ENCODE measurements at regions not wholly inside any gene's neighbourhood (a gene's known extent, or its start where the extent isn't known, plus 50 kb on each side); places are given as distances from the start of the nearest gene placed in this dataset.
"Not testable (repeated sequence)": the region's sequence is repeated elsewhere in the genome, so short reads cannot be mapped to it uniquely, and the experiment has no call there.

DNA sequence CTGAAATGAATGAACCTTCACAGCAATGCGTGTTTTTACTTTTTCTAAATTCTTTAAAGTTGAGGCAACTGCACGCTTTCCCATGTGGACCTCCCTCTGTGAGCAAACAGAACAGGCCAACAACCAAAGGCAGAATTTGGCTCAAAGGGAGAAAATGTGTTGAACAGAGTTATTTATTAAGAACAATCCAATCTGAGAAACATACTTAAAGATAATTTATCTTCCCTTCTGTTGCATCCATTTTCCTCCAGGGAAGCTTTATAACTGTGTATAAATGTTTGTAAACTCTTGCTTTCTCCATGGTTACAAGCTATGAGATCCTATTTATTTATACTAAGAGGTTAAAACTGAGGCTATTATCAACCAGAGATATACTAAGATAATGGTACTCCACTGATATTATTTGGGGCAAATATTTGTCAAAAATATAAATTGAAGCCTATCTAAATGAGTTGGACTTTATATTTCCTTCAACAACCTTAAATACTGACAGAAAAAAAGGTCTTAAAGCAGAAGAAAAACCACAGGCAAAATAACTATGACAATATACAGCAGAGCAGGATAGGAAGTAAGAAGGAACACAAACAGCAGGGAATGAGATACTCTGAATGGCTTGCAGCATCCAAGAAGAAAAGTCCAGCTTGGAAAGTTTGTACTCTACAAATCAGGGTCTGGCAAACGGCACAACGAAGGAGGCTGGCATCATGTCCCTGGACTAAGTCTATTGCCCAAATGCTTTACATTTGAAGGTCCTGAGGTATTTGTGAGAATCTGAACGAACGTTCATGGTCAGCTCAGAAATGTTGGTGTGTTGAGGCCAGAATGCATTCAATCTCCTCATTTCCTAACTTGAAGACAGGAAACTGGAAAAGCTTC lies 663.2 kb upstream of the INTU start:
- no peak for DNase-seq

DNA sequence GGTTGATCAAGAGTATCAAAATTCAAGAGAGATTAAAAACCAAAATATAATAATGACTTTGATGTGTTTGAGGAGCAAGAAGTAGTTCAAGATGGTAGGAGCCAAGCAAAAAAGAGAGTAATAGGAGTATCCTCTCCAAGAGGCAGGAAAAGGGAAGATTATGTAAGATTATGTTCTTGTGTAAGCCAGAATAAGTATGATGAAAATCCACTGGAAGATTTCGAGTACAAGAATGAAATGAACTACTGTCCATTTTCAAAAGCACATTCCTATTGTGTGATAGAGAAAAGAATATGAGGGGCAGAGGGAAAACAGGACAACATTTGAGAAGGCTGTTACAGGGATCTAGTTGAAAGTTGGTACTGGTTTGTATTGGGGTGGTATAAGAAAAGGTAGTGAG lies 659.6 kb upstream of the INTU start:
- no peak for DNase-seq

DNA sequence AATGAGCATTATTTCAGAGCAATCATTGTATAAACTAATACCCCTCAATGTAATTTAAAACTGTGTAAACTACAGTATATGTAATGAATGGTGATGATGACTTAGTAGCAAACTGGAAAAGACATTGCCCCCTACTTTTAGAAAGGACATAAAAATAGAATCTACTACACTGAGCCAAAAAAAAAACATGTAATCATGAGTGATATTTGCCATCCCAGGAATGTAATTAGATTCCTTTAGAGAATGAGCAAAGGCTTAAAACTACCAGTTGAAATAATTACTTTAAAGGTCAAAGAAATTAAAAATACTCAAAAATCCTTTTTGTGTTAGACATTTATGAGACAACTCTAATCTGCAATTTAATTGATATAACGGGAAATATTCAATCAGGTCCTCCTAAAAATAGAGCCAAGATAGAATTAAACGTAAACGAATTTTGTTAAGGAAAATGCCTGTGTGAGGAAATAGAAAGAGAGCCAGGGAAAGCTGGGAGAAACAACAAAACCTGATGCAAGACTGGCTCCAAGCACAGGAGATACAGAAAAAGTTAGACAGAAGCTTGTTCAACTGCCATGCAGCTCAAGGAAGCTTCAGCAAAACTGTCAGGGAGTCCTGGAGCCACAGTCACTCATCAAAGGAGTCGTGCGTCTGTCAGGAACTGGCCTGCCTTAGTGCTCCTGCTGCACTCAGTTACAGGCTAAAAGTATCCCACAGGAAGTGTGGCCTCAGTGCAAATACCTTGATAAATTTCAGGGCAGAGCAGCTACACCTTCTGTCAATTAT lies 655.7 kb upstream of the INTU start:
- DNase-seq = no peak

DNA sequence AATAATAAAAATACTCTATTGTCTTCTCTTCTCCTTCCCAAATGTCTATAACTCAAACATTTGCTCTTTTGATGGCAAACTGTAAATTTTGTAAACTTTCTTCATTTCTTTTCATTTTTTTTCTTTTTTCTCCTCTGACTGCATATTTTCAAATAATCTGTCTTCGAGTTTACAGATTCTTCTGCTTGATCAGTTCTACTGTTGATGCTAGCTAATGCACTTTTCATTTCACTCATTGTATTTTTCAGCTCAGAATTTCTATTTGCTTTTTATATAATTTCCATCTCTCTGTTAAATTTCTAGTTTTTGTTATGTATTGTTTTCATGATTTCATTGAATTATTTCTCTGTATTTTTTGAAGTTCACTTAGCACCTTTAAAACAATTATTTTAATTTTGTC lies 646.8 kb upstream of the INTU start:
- no peak for DNase-seq

DNA sequence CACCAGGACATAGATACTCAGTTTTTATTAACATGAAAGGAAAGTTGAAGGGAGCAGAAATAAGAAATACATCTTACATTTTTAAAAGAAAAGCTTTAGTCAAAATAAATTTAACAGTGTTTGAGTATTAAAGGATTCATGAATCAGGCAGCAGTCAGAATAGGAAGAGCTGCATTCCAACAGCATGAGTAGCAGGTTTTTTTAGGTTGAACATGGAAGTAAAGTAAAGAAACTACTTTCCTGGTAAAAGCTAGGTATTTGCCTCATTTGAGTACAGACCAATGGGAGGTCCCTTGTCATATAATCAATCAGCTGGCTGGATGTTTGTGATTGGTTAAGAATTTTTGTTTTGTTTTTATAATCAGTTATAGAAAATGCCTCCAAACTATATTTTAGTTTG lies 645.9 kb upstream of the INTU start:
- no peak for DNase-seq

DNA sequence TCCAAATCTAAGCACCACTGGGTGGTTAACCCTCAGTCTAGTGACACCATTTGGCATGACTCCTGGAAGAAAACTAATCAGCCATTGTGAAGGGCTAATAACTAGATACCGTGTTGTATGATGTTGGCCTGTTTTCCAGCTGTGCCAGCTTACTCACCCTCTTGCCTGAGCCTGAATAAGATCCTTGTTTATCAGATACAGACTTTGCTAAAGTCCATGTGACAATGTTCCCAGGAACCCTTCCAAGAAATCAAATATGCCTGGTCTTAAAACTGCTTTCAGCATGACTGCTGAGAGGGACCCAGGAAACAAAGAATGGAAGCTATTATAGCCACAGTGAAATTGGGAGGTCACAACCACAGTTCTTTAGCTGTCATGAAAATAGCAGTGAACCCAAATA lies 640.8 kb upstream of the INTU start:
- DNase-seq = no peak

DNA sequence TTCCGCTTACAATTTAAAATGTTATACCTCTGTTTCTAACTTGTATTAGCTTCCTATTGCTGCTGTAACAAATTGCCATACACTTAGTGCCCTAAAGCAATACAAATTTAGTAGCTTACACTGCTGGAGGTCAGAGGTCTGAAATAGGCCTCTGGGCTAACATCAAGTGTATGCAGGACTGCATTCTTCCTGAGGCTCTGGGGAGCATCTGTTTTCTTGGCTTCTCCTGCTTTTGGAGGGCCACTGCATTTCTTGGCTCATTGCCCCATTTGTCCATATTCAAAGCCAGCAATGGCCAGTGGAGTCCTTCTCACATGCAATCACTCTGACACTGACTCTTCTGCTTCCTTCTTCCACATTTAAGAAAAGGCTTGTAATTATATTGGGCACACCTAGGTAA lies 639.8 kb upstream of the INTU start:
- DNase-seq = no peak

DNA sequence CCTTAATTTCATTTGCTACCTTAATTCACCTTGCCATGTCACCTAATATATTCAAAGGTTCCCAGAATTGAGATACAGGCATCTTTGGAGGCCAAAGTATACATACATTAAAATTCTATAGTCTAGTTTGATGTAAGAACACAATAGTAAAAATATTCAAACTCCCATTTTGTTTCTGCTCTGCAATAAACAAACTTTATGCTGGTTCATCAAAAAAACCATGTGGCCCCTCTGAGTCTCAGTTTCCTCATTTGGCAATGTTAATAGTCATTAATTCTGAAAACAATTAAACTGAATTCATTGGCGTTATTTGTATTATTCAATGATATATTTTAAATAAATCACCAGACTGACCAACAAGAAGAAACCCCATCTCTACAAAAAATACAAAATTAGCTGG lies 639.4 kb upstream of the INTU start:
- no peak for DNase-seq

DNA sequence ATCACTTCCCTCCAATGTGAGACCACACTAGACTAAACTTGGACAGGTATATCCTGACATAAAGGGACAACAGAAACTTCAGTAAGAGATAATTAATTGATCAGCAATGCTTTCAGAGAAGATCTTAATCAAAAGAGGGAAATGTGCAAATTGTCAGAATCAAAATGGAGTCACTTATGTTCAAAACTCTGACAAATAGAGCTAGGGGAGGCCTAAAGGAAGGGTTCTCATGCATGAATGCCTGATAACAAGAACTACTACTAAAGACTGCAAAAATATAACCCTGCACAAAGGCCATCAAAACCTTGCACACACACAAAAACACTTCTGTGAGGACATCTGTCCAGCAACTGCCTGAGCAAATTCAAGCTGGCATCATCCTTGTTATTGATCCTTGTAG lies 637.5 kb upstream of the INTU start:
- DNase-seq = no peak

DNA sequence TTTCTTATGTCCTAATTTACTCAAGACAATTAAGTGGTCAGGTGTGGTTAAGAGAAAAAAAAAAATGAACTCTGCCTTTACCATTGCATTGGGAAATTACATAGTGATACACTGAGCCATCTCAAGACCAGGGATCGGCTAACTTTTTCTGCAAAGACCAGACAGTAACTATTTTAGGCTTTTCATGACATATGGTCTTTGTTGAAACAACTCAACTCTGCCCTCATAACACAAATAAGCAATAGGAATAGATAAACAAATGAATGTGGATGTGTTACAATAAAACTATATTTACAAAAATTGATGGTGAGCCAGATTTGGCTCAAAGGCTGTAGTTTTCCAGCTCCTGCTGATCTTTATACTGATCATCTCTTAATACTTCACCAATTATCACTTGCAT lies 632.6 kb upstream of the INTU start:
- no peak for DNase-seq

DNA sequence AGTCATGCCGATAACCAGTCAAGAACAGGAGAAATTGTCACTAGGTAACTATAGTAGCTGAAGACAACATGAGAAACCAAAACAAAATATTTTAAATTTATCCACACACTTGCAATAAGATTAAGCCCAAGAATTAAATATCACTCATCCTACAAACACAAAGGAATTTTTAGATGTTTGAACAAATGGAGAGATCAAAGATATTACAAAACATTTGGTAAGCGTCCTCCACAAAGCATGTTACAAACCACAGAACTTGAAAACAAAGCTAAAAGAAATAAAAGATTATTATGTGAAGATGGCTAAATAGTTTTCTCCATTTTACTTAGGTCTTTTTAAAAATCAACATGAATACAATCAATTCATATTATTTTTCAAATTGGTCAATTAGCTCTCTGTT lies 631.9 kb upstream of the INTU start:
- no peak for DNase-seq

DNA sequence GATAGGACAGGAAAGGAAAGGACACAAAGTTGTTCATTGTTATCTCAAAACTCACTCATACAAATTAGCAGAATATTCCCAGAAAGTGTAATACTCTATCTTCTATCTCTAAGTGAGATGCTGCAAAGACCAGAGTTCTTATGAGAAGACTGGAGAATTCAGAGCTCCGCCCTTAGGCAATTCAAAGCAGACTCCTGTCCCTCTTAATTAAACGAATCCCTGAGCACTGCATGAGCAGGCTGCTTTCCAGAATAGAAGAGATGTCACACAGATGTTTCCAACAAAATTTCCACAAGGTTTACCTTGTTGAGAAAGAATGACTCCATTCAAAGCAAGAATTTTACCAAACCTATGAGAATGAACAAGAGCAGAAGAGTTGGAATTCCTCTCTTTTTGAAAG lies 630.8 kb upstream of the INTU start:
- DNase-seq = no peak

DNA sequence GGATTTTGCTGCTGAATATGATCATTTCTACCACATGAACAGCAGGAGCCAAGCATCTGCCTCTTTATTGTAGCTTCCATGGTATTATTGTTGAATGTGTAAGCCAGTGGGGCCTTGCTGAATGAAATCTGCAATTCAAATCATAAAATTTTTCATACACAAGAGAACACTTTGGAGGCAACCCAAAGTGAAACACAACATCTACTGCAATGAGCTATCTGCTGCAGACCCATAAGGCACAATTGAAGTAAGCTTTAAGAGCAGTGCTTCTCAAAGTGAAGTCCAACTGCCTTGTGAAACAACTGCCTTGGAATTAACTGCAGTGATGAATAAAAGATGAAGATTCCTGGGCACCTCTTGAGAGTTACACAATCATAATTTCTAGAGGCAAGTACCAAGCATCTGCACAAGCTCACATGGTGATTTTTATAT lies 626.3 kb upstream of the INTU start:
- DNase-seq = no peak

DNA sequence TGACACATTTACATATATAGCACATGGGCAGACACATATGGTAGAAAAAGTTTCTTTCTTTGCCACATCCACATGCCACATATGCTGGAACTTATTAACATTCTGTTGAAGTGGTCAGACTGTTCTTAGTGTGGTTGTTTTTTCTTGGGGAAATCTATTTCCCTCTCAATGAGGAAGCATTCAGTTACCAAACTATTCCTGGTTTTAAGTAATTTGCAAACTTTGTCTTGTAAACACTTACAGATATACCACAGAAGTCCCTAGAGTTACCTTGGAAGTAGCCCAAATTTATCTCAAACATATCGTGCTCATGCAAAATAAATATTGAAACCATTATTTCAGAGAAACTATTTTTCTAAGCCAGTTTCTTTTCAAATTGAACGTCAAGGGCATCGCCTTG lies 625.5 kb upstream of the INTU start:
- no peak for DNase-seq

DNA sequence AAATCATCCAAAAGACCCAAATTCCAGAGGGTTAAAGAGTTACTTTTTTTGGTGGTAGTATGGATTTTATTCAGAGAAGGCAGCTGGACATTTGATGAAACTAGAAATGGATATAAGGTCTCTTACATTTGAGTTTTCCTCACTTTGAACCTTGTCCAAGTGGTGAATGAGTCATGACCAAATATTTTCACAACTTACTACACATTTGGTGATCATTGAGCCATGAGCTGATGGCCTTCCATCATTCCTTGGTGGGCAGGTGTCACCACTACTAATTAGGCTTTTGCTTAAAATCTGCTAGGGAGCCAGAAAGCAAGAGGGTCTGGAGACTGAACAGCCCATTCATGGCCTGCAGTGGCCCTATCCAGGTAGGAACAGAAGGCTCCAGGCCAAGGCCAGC lies 620.2 kb upstream of the INTU start:
- DNase-seq = no peak

DNA sequence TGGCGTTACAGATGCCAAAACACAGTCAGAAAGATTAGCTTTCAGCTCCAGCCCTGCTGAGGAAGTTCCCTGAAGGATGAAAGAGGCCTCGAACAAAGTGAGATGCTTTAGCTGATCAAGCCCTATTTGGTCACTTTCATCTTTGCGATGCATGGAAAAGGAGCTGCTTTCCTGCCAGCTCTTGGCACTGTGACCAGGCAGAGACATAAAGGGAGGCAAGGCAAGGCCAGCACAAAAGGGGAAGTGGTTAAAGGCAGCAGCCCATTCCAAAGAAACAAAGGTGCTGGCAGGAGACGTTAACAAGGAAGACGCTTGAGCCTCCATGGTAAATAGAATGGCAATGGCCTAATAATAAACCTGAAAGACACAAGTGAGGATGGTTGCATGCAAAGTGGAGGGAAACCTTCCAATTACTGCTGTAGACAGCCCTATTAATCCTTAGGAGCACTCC lies 617.1 kb upstream of the INTU start:
- no peak for DNase-seq

DNA sequence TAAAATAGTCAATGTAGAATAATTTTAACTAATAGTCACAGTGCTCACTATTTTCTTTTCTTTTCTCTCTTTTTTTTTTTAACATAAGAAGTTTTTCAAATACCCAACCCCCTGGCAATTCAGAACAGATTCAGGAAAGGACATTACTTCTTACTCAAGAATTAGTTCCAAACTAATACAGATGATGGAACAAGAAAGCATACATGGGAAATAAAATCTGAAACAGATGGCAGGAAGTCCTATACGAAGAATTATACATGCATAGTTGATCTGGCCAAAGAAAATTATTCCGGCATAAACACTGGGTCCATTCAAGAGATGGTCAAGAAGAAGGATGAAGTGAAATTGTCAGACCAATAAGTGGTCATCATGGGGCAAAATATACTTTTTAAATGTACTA lies 614.4 kb upstream of the INTU start:
- DNase-seq = no peak

DNA sequence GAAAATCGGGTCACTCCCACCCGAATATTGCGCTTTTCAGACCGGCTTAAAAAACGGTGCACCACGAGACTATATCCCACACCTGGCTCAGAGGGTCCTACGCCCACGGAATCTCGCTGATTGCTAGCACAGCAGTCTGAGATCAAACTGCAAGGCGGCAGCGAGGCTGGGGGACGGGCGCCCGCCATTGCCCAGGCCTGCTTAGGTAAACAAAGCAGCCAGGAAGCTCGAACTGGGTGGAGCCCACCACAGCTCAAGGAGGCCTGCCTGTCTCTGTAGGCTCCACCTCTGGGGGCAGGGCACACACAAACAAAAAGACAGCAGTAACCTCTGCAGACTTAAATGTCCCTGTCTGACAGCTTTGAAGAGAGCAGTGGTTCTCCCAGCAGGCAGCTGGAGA lies 611.9 kb upstream of the INTU start:
- not testable (repeated sequence) for DNase-seq

DNA sequence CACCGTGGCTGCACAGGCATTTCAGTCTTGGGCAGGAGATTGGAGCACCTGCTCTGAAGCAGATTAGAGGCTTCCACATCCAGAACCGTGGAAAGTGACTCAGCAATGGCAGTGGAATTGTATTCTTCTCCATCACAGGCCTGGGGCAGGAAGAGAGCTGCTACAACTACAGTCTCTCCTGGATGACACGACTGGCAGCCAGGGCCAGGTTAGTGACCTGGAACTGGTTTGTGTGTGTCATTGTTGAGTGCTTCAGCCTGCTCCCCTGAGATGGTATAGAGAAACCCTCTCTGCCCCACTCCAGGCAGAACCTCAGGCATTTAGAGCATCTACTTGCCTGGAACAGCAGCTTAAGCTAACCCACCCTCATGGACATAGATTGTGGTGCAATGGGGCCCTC lies 596.5 kb upstream of the INTU start:
- DNase-seq = no peak

DNA sequence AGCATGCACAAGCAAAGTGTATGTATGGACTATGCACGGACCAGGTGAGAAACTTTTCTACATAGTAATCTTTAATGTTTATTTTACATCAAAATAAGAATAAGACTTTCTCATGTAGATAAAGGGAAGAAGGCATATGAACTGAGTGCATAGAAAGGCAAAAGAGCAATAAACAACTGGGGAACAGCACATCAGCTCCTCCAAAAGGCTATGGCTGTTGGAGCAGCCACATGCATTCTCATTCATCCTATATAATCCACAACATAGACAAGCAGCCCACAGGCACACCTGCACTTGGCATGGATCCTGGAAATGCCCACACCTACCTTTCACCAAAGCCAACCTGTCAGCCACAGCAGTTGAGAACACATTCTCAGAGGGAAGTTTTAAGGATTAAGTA lies 586.9 kb upstream of the INTU start:
- no peak for DNase-seq

DNA sequence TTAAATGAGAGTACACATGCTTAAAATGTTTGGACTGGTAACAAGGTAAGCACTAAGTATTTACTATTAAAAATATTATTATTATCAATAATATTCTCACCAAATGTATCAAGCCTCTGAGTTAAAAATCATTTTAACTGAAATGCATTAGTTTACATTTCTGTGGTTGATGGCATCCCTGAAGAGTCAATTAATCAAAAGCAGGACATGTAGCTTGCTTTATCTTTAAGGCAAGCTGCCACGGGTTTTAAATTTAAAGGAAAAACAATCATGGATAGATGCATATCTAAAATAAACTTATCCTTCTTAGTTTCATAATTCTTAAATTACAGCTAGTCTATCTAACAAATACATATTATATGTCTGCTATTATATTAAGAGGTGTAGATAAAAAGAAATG lies 584.8 kb upstream of the INTU start:
- no peak for DNase-seq

DNA sequence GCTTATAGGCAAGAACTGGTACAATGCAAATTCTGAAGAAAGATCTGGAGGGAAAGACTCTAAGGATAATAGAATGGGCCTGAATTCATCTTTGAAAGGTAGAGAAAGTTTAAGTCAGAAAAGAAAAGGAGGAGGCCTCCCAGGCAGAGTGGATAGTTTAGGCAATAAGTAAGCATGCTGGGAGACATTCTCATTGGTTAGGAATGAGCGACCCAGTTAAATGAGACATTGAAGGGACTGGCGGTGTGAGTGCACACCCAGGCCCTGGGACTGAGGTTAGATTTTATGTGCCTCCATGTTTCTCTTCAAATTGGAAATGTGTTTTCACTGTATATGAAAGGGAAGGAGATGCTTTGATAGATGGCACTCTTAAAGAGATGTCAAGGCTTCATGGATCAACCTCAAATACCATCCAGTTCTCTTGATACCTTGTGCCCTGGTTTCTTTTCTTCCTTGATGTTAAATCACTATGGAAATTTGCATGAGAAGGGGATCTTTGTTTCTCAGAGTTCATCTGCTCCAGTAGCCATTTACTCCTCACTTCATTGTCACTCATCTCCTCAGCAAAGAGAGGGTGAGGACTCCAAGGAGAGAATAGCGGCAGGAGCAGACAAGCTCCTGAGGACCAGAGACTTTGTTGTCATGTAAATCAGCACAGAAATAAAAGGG lies 584.2 kb upstream of the INTU start:
- DNase-seq = no peak

DNA sequence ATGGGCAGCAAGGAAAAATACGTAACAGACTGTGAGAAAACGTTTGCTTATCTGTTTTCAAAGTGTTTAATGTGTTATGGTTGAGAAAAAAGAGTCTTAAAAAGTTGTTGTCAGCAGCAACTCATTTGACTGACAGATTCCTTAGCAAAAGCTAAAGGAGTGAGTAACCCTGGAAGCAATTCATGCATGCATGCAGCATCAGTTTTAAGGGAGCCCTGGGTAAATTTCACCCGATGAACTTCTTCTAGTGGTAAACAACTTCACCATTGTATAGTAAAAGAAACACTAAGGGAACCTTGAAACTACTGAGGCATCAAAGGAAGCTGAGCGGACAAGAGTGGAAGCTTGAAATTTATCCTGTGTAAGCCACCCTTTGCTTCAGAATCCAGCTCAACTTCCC lies 583.2 kb upstream of the INTU start:
- no peak for DNase-seq

DNA sequence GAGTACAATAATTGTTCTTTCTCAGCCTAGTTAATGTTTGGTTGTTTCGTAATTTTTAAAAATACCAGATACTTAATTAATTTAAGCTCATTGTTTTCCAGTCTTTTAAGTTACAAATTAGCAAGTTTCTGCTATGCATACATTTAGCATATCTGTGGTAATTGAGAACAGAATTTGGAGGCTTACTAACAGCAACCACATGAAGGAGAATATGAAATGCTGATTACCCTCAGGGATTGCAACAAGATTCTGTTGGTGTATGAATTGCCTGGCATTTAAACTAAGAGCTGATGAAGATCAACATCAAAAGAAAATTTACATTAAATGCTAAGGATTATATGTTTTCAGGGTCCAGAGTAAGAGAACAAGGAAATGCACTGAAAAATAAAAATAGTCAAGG lies 580.0 kb upstream of the INTU start:
- no peak for DNase-seq
